ENCODE measurements at regions not wholly inside any gene's neighbourhood (a gene's known extent, or its start where the extent isn't known, plus 50 kb on each side); places are given as distances from the start of the nearest gene placed in this dataset.

GRCh38 chr7:54856856-54857255, 97.8 kb upstream of the SEC61G start:
- H3K27me3 ChIP-seq (replicated peaks in 1 of 2; ENCODE audit: control insufficient read depth in 2 of 2, insufficient read depth in 2 of 2, low read length in 1 of 2) = peaks cover 0 to 2% of the 10 kb centered on the region in 2 experiments; a peak in 2 of 4 replicates
- no TSS peak for BruUV-seq (replicated peaks)
- in situ Hi-C loops (cut with MboI) = no loop called here

More at GRCh38 chr7:54856856-54857255, 97.8 kb upstream of the SEC61G start:
- no peaks in the 10 kb centered on the region for H3K4me1 ChIP-seq (ENCODE audit: control insufficient read depth, insufficient read depth, low read length)
- CTCF ChIA-PET = interaction anchor here (1.3 kb wide), 1 partner anchor 13 kb away, joined by 3 read pairs; no protein-coding TSS in a partner anchor
- RAD21 ChIA-PET (ENCODE audit: unreplicated experiment) = no interaction called here
- SMC1A ChIA-PET (ENCODE audit: uncharacterized antibody, unreplicated experiment) = no interaction called here
- H3K79me2 ChIP-seq (ENCODE audit: control insufficient read depth, insufficient read depth, low read length) = no peaks in the 10 kb centered on the region
- H3K27ac ChIP-seq (ENCODE audit: control insufficient read depth, insufficient read depth) = no peak overlapping the region
- H3K4me2 ChIP-seq (ENCODE audit: control insufficient read depth, insufficient read depth) = no peak overlapping the region
- WGBS (ENCODE audit: insufficient coverage, insufficient replicate concordance, low lambda C conversion rate, missing lambda C conversion rate) = 44% methylated on average over 1 of the region's 1 CpG
- no peak overlapping the region for H2AFZ ChIP-seq (ENCODE audit: control insufficient read depth, low read depth, low read length)
- H3K36me3 ChIP-seq (ENCODE audit: control insufficient read depth in 2 of 2, insufficient read depth in 2 of 2, low read length in 1 of 2) = no peaks in the 10 kb centered on the region
- FAIRE-seq (no peak), DNase-seq (ENCODE audit: low read depth, low spot score) (no peak), ATAC-seq (no peak)
- TF ChIP-seq CREM (IDR thresholded peaks at IDR 0.05; ENCODE audit: low read depth) (no peak), ZNF217 (IDR thresholded peaks at IDR 0.05) (no peak), PAX8 (IDR thresholded peaks at IDR 0.05) (no peak), BMI1 (IDR thresholded peaks at IDR 0.05; ENCODE audit: borderline replicate concordance) (no peak), MXI1 (IDR thresholded peaks at IDR 0.05; ENCODE audit: low read depth, low read length) (no peak), POLR2AphosphoS2 (IDR thresholded peaks at IDR 0.05; ENCODE audit: low read depth, low read length) (no peak), ZNF207 (IDR thresholded peaks at IDR 0.05; ENCODE audit: borderline replicate concordance) (no peak), NFIC (IDR thresholded peaks at IDR 0.05; ENCODE audit: low read depth, low read length) (no peak), PRDM15 (CRISPR knock-in tag; IDR thresholded peaks at IDR 0.05) (no peak), BACH1 (IDR thresholded peaks at IDR 0.05; ENCODE audit: borderline replicate concordance) (no peak), CHD2 (IDR thresholded peaks at IDR 0.05; ENCODE audit: borderline replicate concordance, low read depth, low read length) (no peak), TAF1 (IDR thresholded peaks at IDR 0.05; ENCODE audit: borderline replicate concordance, low read depth, low read length) (no peak), MLLT1 (IDR thresholded peaks at IDR 0.05) (no peak), ATF2 (IDR thresholded peaks at IDR 0.05; ENCODE audit: low read length) (no peak)
- H3K9ac ChIP-seq (ENCODE audit: control insufficient read depth, insufficient read depth, low read length) = no peak overlapping the region
- POLR2A ChIA-PET = no interaction called here
- no peaks in the 10 kb centered on the region for H3K9me3 ChIP-seq (replicated peaks; ENCODE audit: control insufficient read depth, insufficient read depth, low read length)
- intact Hi-C loops (cut with micrococcal nuclease; ENCODE audit: unreplicated experiment) = no loop called here
- H4K20me1 ChIP-seq (ENCODE audit: control insufficient read depth, insufficient read depth) = no peaks in the 10 kb centered on the region
- H3K4me3 ChIP-seq = no peak overlapping the region
